NCI-H510A treated with DMSO at 0.1 percent for 48 hours (cell line): ENCODE measurements at regions not wholly inside any gene's neighbourhood (a gene's known extent, or its start where the extent isn't known, plus 50 kb on each side); places are given as distances from the start of the nearest gene placed in this dataset.

Experiments
- DNase-seq: peaks from one replicate; lab custom pipeline; 2025; lab: John Stamatoyannopoulos, UW

DNA sequence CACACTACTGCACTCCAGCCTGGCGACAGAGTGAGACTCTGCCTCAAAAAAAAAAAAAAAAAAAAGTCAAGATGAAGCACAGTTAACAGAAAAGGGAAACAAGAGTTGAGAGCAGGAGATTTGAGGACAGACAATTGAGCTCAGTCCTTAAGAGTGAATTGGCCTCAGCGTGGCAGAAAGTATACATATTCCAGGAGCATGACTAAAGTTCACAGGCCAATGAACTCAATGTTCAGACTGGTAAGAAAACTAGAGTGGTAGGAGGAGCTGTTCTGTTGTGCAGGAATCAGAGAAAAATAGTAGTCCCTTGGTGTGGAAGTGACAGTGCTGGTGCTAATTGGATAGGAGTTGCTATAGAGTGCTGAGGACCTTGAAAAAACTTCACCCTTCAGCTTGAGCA lies 60.0 kb downstream of the NRN1 start:
- no peak for DNase-seq

- no peak for DNase-seq
Measured at GRCh38 chr6:5946181-5946580, 60.5 kb downstream of the NRN1 start.

DNA sequence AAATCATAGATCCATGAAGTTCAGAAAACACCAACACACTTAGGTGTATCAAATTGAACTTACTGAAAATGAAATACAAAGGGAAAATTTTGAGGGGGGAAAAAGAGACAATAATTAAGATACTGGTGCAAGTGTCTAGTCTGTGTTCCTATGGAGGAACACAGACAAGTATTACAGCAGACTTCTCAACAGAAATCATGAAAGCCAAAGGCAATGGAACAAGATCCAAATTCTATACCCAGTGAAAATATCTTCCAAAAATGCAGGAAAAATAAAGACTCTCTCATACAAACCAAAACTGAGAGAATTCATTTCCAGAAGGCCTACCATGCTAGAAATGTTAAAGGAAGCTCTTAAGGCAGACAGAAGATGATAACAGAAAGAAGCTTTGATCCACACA lies 63.1 kb downstream of the NRN1 start:
- no peak for DNase-seq

GRCh38 chr6:5942591-5942990 lies 64.1 kb downstream of the NRN1 start:
- DNase-seq = no peak

- no peak for DNase-seq
Measured at GRCh38 chr6:5941188-5941587, 65.5 kb downstream of the NRN1 start.

DNA sequence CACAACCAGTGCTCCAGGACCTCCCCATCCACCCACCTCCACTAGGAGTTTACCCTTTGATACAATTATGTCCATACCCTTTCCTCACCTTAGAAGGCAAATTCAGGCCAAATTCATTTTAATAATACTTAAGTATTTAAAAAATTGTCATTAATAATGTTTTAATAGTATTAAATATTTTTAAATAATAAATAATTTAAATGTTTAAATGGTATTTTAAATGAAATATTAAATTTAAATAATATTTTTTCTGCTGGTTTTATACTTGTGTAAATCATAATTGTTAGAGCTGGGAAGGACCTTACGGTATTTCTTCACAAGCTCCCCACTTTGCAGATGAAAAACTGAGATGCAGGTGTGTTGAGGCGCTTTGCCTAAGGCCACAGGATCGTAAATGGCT lies 67.8 kb downstream of the NRN1 start:
- no peak for DNase-seq

GRCh38 chr6:5937936-5938706 lies 68.6 kb downstream of the NRN1 start:
- DNase-seq = no peak

GRCh38 chr6:5937169-5937909 lies 69.4 kb downstream of the NRN1 start:
- DNase-seq = no peak

DNA sequence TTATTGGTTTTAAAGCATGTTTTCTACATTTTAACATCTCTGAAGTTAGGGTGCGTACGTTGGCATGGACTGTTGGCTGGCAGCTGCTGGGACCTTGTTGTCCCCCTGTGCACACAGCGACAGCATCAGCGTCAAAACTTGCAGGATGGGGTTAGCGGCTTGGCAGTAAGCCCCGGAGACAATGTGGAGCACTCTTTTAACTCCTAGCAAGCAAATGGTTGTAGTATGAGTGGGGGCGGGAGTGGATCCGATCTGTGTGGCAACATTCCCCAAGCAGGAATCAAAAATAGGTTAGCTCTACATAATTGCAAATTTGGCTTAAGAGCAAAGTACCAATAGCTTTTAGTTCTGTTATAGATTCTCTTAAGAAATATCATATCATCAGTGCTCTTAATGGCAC lies 70.1 kb downstream of the NRN1 start:
- DNase-seq = no peak

- DNase-seq = no peak
Measured at GRCh38 chr6:5936140-5936539, 70.6 kb downstream of the NRN1 start.

GRCh38 chr6:5930968-5931367 lies 75.8 kb downstream of the NRN1 start:
- no peak for DNase-seq

DNA sequence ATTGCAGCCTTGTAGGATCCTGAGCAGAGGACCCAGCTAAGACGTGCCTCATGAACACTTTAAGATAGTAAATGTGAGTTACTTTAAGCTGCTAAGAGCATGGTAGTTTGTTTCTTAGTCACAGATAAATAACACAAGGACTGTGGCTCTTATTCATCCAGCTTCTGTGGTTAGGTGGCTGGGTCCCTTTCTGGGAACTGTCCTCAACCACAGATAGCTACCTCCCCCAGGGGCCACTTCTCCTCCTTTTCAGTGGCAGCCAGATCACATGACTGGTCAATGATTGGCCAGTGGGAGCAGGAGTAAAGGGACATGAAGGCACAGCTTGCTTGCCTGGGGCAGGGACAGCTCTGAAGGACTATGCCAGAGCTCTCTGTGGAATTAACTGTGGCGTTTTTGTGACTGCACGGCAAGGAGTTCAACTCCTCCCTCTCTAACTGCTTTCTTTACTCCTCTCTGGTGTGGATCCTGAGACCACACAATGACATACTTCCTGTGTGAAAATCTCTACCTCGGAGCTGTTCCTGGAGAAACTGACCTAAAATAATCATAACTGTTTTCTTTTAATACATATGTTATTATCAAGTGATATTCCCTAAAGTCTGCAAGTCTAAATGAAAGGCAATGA lies 76.5 kb downstream of the NRN1 start:
- no peak for DNase-seq

- no peak for DNase-seq
Measured at GRCh38 chr6:5923840-5924239, 82.9 kb downstream of the NRN1 start.

DNA sequence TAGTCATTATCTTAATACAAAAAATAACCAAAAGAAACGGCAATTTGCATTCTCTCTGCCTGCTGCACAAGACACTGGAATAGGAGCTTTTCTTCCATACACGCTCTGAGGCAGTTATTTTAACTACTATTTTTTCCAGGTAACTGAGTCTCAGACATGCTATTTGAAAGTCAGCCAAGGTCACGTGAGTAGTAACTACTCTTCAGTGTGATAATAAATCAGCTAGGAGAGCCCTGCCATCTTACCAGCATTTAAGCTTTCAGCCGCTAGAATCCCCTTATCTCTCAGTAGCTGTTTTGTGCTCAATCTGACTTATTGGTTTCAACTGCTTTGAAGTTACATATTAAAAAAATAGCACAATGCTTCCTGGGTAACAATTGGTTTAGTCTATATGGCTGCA lies 84.5 kb downstream of the NRN1 start:
- DNase-seq = no peak

GRCh38 chr6:5909721-5910120 lies 97.0 kb downstream of the NRN1 start:
- DNase-seq = no peak

DNA sequence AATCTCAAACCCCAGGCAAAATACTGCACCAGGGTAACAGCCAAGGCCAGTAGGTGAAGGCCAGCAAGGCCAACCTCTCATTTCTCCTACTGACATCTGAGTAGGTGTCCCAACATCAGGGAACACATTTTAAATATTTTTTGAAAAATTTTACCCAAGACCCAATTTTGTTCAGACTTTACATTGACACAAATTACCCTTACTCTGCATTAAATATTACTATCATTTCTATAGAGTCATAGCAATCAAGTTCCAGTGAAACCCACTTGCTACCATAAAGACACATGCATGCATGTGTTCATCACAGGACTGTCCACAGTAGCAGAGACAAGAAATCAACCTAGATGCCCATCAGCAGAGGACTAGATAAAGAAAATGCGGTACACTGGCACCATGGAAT lies 99.9 kb downstream of the NRN1 start:
- DNase-seq = no peak

GRCh38 chr6:5906340-5906670 lies 100.4 kb downstream of the NRN1 start:
- no peak for DNase-seq

DNA sequence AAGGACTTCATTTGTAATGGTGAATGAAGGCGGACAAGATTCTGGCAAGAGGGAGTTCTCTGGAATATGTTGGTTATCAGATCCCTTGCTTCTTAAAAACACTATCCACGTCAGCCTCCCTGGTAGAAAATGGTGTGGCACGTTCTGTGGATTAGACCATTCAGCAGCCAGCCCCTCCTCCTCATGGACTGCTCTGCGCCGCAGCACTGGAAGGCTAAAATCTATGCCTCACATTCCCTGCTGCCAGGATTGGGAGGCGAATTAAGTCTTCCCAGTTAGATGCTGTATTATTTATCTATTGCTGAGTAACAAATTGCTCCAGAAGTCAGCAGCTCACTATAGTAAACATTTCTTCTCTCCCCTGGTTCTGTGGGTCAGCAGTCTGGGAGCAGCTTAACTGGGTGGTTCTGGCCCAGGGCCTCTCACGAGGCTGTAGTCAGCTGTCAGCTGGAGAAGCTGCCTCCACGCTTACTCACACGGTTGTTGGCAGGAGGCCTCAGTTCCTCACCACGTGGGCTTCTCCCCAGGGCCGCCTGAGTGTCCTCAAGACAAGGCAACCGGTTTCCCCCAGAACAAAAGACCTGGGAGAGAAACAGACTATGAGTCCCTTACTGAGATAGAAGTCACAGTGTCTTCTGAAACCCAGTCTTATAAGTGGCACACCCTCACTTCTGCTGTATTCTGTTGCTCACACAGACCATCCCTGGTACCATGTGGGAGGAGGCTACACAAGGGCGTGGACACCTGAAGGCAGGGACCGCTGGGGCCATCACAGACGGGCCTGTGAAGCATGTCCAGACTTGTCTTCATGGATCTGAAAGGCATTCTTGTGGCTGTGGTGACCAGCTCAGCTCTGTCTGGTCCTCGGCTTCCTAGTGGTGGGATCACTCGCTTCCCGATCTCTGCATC lies 101.0 kb downstream of the NRN1 start:
- no peak for DNase-seq

GRCh38 chr6:5904532-5904931 lies 102.2 kb downstream of the NRN1 start:
- DNase-seq = no peak

GRCh38 chr6:5899216-5900045 lies 107.3 kb downstream of the NRN1 start:
- no peak for DNase-seq

DNA sequence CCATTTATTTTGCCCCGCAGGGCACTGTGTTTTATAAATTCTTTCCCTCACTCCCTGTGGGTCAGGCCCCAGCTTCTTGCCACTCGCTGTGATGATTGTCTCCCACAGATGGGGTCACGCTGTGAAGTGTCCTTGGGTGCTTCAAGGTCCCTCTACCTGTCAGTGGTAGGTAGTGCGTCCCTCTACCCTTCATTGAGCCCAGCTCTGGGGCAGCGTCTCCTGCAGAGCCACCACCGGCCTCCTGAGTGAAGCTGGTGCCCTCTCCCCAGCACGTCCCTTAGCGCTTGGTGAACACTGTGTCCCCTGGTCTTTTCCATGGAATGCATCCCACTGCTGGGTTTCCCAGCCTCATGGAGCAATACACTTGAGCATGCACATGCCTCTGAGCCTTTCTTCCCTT lies 108.2 kb downstream of the NRN1 start:
- no peak for DNase-seq
